Stomach (tissue), 4 donors: ENCODE measurements at regions not wholly inside any gene's neighbourhood (a gene's known extent, or its start where the extent isn't known, plus 50 kb on each side); places are given as distances from the start of the nearest gene placed in this dataset.

Source experiments
- EP300 ChIP-seq: sonication (generic); formaldehyde crosslinking; IDR thresholded peaks from one replicate; pipeline ENCODE4 v1.6.1; 2017; ENCODE audit warnings: antibody characterized with exemption
- POLR2A ChIP-seq, 4 donors: fragments of 450-650 bp; IDR thresholded peaks; one replicate each; pipeline ENCODE4 v1.6.1; 2016; ENCODE audit warnings: antibody characterized with exemption in 4 of 4, control low read depth in 2 of 4, mild to moderate bottlenecking in 1 of 4, moderate library complexity in 1 of 4
- POLR2AphosphoS5 ChIP-seq, 3 donors: sonication (generic); formaldehyde crosslinking; IDR thresholded peaks; one replicate each; pipeline ENCODE4 v1.6.1; 2016; ENCODE audit warnings: antibody characterized with exemption in 3 of 3
- TF ChIP-seq, protein P1 (sequence below), 7 experiments: fragments of 450-650 bp in 4 of 7; fragments of 200-600 bp in 3 of 7; sonication (generic) in 3 of 7; IDR thresholded peaks; one replicate each; pipeline ENCODE4 v1.5.1; 2016 to 2019; ENCODE audit warnings: antibody characterized with exemption in 7 of 7, control low read depth in 2 of 7, mild to moderate bottlenecking in 1 of 7

DNA sequence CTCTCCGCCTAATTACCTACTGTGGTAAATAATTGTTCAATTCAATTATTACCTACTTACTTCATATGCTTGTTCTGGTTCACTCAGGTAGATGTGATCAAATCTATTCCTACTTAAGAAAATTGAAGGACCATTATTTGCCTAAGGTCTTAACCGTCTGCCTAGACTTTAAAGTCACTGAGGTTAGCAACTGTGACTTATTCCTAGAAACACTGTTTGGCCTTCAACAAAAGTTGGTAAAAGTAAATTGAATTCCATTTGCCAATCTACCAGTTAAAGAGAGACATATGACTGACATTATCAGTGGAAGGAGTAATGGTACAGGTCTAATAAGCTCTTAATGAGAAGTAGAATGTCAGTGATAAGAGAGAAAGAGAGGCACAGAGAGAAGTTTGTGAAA is 491.5 kb downstream of the NYAP2 start:
- TF ChIP-seq, protein P1, sequence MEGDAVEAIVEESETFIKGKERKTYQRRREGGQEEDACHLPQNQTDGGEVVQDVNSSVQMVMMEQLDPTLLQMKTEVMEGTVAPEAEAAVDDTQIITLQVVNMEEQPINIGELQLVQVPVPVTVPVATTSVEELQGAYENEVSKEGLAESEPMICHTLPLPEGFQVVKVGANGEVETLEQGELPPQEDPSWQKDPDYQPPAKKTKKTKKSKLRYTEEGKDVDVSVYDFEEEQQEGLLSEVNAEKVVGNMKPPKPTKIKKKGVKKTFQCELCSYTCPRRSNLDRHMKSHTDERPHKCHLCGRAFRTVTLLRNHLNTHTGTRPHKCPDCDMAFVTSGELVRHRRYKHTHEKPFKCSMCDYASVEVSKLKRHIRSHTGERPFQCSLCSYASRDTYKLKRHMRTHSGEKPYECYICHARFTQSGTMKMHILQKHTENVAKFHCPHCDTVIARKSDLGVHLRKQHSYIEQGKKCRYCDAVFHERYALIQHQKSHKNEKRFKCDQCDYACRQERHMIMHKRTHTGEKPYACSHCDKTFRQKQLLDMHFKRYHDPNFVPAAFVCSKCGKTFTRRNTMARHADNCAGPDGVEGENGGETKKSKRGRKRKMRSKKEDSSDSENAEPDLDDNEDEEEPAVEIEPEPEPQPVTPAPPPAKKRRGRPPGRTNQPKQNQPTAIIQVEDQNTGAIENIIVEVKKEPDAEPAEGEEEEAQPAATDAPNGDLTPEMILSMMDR (IDR thresholded peaks at IDR 0.05), result no peak
- TF ChIP-seq POLR2AphosphoS5 (IDR thresholded peaks at IDR 0.05) (no peak), EP300 (no peak), POLR2A (IDR thresholded peaks at IDR 0.05) (no peak)
